H1 (cell line): ENCODE measurements at regions not wholly inside any gene's neighbourhood (a gene's known extent, or its start where the extent isn't known, plus 50 kb on each side); places are given as distances from the start of the nearest gene placed in this dataset.

ENCODE experiments used
- CTCF ChIA-PET: fragments of 300-600 bp; sonication (Branson Sonifier 250); formaldehyde crosslinking; loops from one replicate; lab custom pipeline; 2021; ENCODE audit not compliant: partially characterized antibody; lab: Charles Lee
- POLR2A ChIA-PET: fragments of 300-600 bp; sonication (Branson Sonifier 250); formaldehyde crosslinking; loops from one replicate; lab custom pipeline; 2021; ENCODE audit warnings: inconsistent platforms; ENCODE audit not compliant: partially characterized antibody; lab: Charles Lee
- DNase-seq, 2 experiments: peaks; one replicate each; pipeline versions ENCODE4 v3.0.0 to v3.0.0-alpha.2; 2010 to 2022; ENCODE audit warnings: low spot score in 2 of 2, low read depth in 1 of 2, mixed read lengths in 1 of 2
- FAIRE-seq: peaks from 2 replicates; lab custom pipeline; 2011; peaks lifted over from hg19 to GRCh38; lab: Jason Lieb, UNC
- H2AFZ ChIP-seq: 2 replicates; pipeline ENCODE4 v1.8.1; 2012; ENCODE audit warnings: low read length, inconsistent platforms
- H2AK5ac ChIP-seq: 2 replicates; pipeline ENCODE4 v1.6.1; 2013; ENCODE audit warnings: low read depth, low read length
- H2BK120ac ChIP-seq: replicated peaks from 2 replicates; pipeline ENCODE3; 2013; ENCODE audit warnings: low read depth, low read length, inconsistent platforms
- H2BK12ac ChIP-seq: 2 replicates; pipeline ENCODE4 v1.6.1; 2013; ENCODE audit warnings: low read depth, low read length
- H2BK15ac ChIP-seq: 2 replicates; pipeline ENCODE4 v1.6.1; 2013; ENCODE audit warnings: low read length
- H2BK20ac ChIP-seq: 2 replicates; pipeline ENCODE4 v1.6.1; 2013; ENCODE audit warnings: low read length
- H2BK5ac ChIP-seq: 2 replicates; pipeline ENCODE4 v1.6.1; 2013; ENCODE audit warnings: low read depth, low read length
- H3K14ac ChIP-seq: 2 replicates; pipeline ENCODE4 v1.6.1; 2013; ENCODE audit warnings: inconsistent platforms; ENCODE audit not compliant: insufficient read length
- H3K18ac ChIP-seq: 2 replicates; pipeline ENCODE4 v1.6.1; 2013; ENCODE audit warnings: low read length; ENCODE audit errors: extremely low read depth
- H3K23ac ChIP-seq: 2 replicates; pipeline ENCODE4 v1.6.1; 2013; ENCODE audit warnings: inconsistent platforms; ENCODE audit not compliant: insufficient read length
- H3K23me2 ChIP-seq: 2 replicates; pipeline ENCODE4 v1.6.1; 2013; ENCODE audit warnings: low read depth, low read length
- H3K27ac ChIP-seq: 2 replicates; pipeline ENCODE4 v1.6.1; 2011; ENCODE audit warnings: low read depth, low read length, inconsistent platforms
- H3K27me3 ChIP-seq, 4 experiments: replicated peaks in 1 of 4; 1 replicate in 1 of 4; 2 replicates in 3 of 4; pipeline versions ENCODE4 v1.6.1 to v1.8.1; 2011 to 2013; ENCODE audit warnings: low read length in 3 of 4, mild to moderate bottlenecking in 3 of 4, inconsistent platforms in 2 of 4, mixed read lengths in 2 of 4, moderate library complexity in 1 of 4; ENCODE audit not compliant: control insufficient read depth in 3 of 4, insufficient read depth in 3 of 4; ENCODE audit errors: extremely low read depth in 1 of 4
- H3K36me3 ChIP-seq, 4 experiments: 2 replicates each; pipeline versions ENCODE4 v1.6.1 to v1.8.1; 2011 to 2013; ENCODE audit warnings: mild to moderate bottlenecking in 4 of 4, low read length in 3 of 4, moderate library complexity in 2 of 4, control low read depth in 1 of 4, inconsistent platforms in 1 of 4; ENCODE audit not compliant: insufficient read depth in 4 of 4, control insufficient read depth in 2 of 4
- H3K4ac ChIP-seq: replicated peaks from 2 replicates; pipeline ENCODE3; 2013; ENCODE audit warnings: low read length, low read depth, mixed read lengths, inconsistent platforms; ENCODE audit not compliant: insufficient read length
- H3K4me1 ChIP-seq, 4 experiments: replicated peaks in 1 of 4; 1 replicate in 1 of 4; 2 replicates in 3 of 4; pipeline versions ENCODE4 v1.6.1 to v1.8.1; 2011 to 2013; ENCODE audit warnings: low read length in 3 of 4, inconsistent platforms in 2 of 4, mixed read lengths in 1 of 4; ENCODE audit not compliant: insufficient read depth in 4 of 4, control insufficient read depth in 3 of 4
- H3K4me2 ChIP-seq, 2 experiments: 2 replicates each; pipeline versions ENCODE4 v1.6.1 to v1.8.1; 2011 to 2013; ENCODE audit warnings: low read depth in 2 of 2, low read length in 2 of 2, control low read depth in 1 of 2, inconsistent platforms in 1 of 2, mild to moderate bottlenecking in 1 of 2; ENCODE audit not compliant: insufficient read depth in 1 of 2
- H3K4me3 ChIP-seq, 4 experiments: fragments of 200-600, 300-600 bp in 1 of 4; sonication (generic), shearing (Covaris generic), sonication (Bioruptor Twin) in 1 of 4; 2 replicates each; pipeline versions ENCODE4 v1.5.1 to v1.8.1; 2011 to 2016; ENCODE audit warnings: low read length in 4 of 4, low read depth in 3 of 4, control low read depth in 2 of 4, inconsistent platforms in 2 of 4, mild to moderate bottlenecking in 2 of 4, mixed read lengths in 1 of 4, moderate library complexity in 1 of 4; ENCODE audit not compliant: insufficient read depth in 2 of 4; ENCODE audit errors: extremely low read depth in 1 of 4
- H3K56ac ChIP-seq: replicated peaks from 2 replicates; pipeline ENCODE3; 2013; ENCODE audit warnings: low read depth, mild to moderate bottlenecking, mixed read lengths, low read length, inconsistent platforms; ENCODE audit not compliant: insufficient read length
- H3K79me1 ChIP-seq: 2 replicates; pipeline ENCODE4 v1.6.1; 2013; ENCODE audit warnings: low read depth, low read length, control low read depth
- H3K79me2 ChIP-seq, 2 experiments: 2 replicates each; pipeline versions ENCODE4 v1.6.1 to v1.8.1; 2012 to 2013; ENCODE audit warnings: low read length in 2 of 2, mild to moderate bottlenecking in 2 of 2, inconsistent platforms in 1 of 2; ENCODE audit not compliant: insufficient read depth in 2 of 2, control insufficient read depth in 1 of 2
- H3K9ac ChIP-seq, 4 experiments: replicated peaks in 1 of 4; 1 replicate in 1 of 4; 2 replicates in 3 of 4; pipeline versions ENCODE4 v1.6.1 to v1.8.1; 2011 to 2013; ENCODE audit warnings: low read depth in 3 of 4, low read length in 3 of 4, control low read depth in 2 of 4, mild to moderate bottlenecking in 2 of 4, moderate library complexity in 2 of 4, inconsistent platforms in 1 of 4; ENCODE audit errors: extremely low read depth in 1 of 4
- H3K9me3 ChIP-seq, 2 experiments: 2 replicates each; pipeline versions ENCODE4 v1.6.1 to v1.8.1; 2012 to 2013; ENCODE audit warnings: mild to moderate bottlenecking in 2 of 2, moderate library complexity in 2 of 2, control low read depth in 1 of 2, inconsistent platforms in 1 of 2, low read depth in 1 of 2, low read length in 1 of 2, mixed read lengths in 1 of 2; ENCODE audit not compliant: insufficient read depth in 2 of 2
- H4K20me1 ChIP-seq, 2 experiments: replicated peaks in 1 of 2; 2 replicates each; pipeline versions ENCODE3 to v1.8.1; 2011 to 2013; ENCODE audit warnings: inconsistent platforms in 2 of 2, low read length in 2 of 2, mild to moderate bottlenecking in 1 of 2; ENCODE audit not compliant: insufficient read depth in 2 of 2, control insufficient read depth in 1 of 2
- H4K5ac ChIP-seq: 2 replicates; pipeline ENCODE4 v1.6.1; 2013; ENCODE audit warnings: low read length, low read depth, mixed read lengths, inconsistent platforms; ENCODE audit not compliant: insufficient read length
- H4K8ac ChIP-seq: 2 replicates; pipeline ENCODE4 v1.8.0; 2013; ENCODE audit warnings: mild to moderate bottlenecking, moderate library complexity, low read length, inconsistent platforms; ENCODE audit not compliant: insufficient read depth; ENCODE audit errors: extremely low read depth
- H4K91ac ChIP-seq: replicated peaks from 2 replicates; pipeline ENCODE3; 2013; ENCODE audit warnings: low read length, mixed read lengths, inconsistent platforms; ENCODE audit not compliant: insufficient read length
- CBX8 ChIP-seq: fragments of 300-800, 300-1000 bp; sonication (generic); IDR thresholded peaks from 2 replicates; pipeline ENCODE4 v1.7.1; 2016; ENCODE audit warnings: low read depth, low read length, borderline replicate concordance
- CTBP2 ChIP-seq: IDR thresholded peaks from 2 replicates; pipeline ENCODE4 v1.7.0; 2011; ENCODE audit warnings: borderline replicate concordance, mild to moderate bottlenecking, moderate library complexity, mixed read lengths, low read length; ENCODE audit not compliant: insufficient read depth, insufficient read length
- FOSL1 ChIP-seq: IDR thresholded peaks from 2 replicates; pipeline ENCODE4 v1.6.1; 2011; ENCODE audit warnings: mild to moderate bottlenecking, low read depth, low read length, moderate library complexity; ENCODE audit not compliant: insufficient read depth
- KDM4A ChIP-seq: IDR thresholded peaks from one replicate; pipeline ENCODE4 v1.7.1; 2012; ENCODE audit warnings: low read depth, mild to moderate bottlenecking, moderate library complexity, low read length, inconsistent platforms; ENCODE audit not compliant: severe bottlenecking
- MAFK ChIP-seq: IDR thresholded peaks from 2 replicates; pipeline ENCODE4 v1.6.1; 2012; ENCODE audit warnings: low read depth, mild to moderate bottlenecking, improper control_type of control experiment, low read length
- TEAD4 ChIP-seq: IDR thresholded peaks from 2 replicates; pipeline ENCODE4 v1.6.1; 2012; ENCODE audit warnings: low read depth, low read length, inconsistent platforms, mixed read lengths
- WGBS, 2 experiments: shearing (Covaris generic) in 1 of 2; methylation state at CpG; one replicate each; pipeline versions ENCODE4 v1.1.6 to v1.1.7; 2013 to 2015; ENCODE audit warnings: low lambda C conversion rate in 2 of 2, mixed read lengths in 2 of 2, inconsistent platforms in 1 of 2, low coverage in 1 of 2, missing lambda C conversion rate in 1 of 2; ENCODE audit not compliant: insufficient replicate concordance in 2 of 2, insufficient coverage in 1 of 2, insufficient read length in 1 of 2; ENCODE audit errors: extremely low coverage in 1 of 2, missing lambda C conversion rate in 1 of 2; 5-methylcytosine and 5-hydroxymethylcytosine counted together
- TF ChIP-seq, protein P1 (sequence below), 3 experiments: IDR thresholded peaks; 1 replicate in 2 of 3; 2 replicates in 1 of 3; pipeline versions ENCODE4 v1.5.1 to v1.6.1; 2011; ENCODE audit warnings: low read length in 3 of 3, mild to moderate bottlenecking in 3 of 3, inconsistent platforms in 2 of 3, low read depth in 1 of 3, moderate library complexity in 1 of 3; ENCODE audit not compliant: insufficient read depth in 1 of 3; ENCODE audit errors: control extremely low read depth in 1 of 3

GRCh38 chr10:47247148-47248059 lies 52.6 kb upstream of the GDF10 start:
- Histone ChIP-seq H3K27ac (no peak overlapping the region), H3K9me3 (no peaks in the 10 kb centered on the region), H2BK15ac (no peak overlapping the region), H3K23me2 (no peaks in the 10 kb centered on the region), H3K79me1 (peaks cover 2% of the 10 kb centered on the region; the same call in 1 of the 2 replicates), H3K14ac (no peak overlapping the region), H3K56ac (no peak overlapping the region), H3K27me3 (no peaks in the 10 kb centered on the region; a peak in 1 of 7 replicates), H2BK12ac (no peak overlapping the region), H3K18ac (no peak overlapping the region), H4K5ac (no peak overlapping the region), H2BK120ac (no peak overlapping the region), H4K91ac (no peak overlapping the region), H3K9ac (no peak overlapping the region), H3K4ac (no peak overlapping the region), H2AFZ (no peak overlapping the region), H4K8ac (no peak overlapping the region), H2BK20ac (no peak overlapping the region), H3K4me1 (peaks cover 0 to 2% (median 0%) of the 10 kb centered on the region in 4 experiments; a peak in 1 of 7 replicates), H2BK5ac (no peak overlapping the region), H3K36me3 (no peaks in the 10 kb centered on the region), H3K4me3 (no peak overlapping the region), H2AK5ac (no peak overlapping the region), H3K23ac (no peak overlapping the region), H3K79me2 (no peaks in the 10 kb centered on the region), H4K20me1 (no peaks in the 10 kb centered on the region), H3K4me2 (no peak overlapping the region)
- FAIRE-seq (no peak), DNase-seq (peak in 1 of 2 experiments; percentile 37)
- CTCF ChIA-PET = interaction anchor here (1.0 to 2.3 kb wide), 4 partner anchors 7 to 64 kb away, joined by 3 to 6 read pairs (median 3); no protein-coding TSS in a partner anchor
- WGBS, 2 experiments = 91% methylated on average over 13 of the region's 13 CpGs; no CpG with 5 or more reads in 1 of the 2 experiments
- TF ChIP-seq MAFK (no peak), TEAD4 (no peak), FOSL1 (no peak), KDM4A (no peak), CTBP2 (no peak), CBX8 (no peak)
- TF ChIP-seq, protein P1, sequence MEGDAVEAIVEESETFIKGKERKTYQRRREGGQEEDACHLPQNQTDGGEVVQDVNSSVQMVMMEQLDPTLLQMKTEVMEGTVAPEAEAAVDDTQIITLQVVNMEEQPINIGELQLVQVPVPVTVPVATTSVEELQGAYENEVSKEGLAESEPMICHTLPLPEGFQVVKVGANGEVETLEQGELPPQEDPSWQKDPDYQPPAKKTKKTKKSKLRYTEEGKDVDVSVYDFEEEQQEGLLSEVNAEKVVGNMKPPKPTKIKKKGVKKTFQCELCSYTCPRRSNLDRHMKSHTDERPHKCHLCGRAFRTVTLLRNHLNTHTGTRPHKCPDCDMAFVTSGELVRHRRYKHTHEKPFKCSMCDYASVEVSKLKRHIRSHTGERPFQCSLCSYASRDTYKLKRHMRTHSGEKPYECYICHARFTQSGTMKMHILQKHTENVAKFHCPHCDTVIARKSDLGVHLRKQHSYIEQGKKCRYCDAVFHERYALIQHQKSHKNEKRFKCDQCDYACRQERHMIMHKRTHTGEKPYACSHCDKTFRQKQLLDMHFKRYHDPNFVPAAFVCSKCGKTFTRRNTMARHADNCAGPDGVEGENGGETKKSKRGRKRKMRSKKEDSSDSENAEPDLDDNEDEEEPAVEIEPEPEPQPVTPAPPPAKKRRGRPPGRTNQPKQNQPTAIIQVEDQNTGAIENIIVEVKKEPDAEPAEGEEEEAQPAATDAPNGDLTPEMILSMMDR (IDR thresholded peaks at IDR 0.05; ENCODE audit: control extremely low read depth in 1 of 3, insufficient read depth in 1 of 3, low read depth in 1 of 3, low read length in 3 of 3) = no peak
- POLR2A ChIA-PET = no interaction called here
